SK-N-SH (cell line): ENCODE measurements at regions not wholly inside any gene's neighbourhood (a gene's known extent, or its start where the extent isn't known, plus 50 kb on each side); places are given as distances from the start of the nearest gene placed in this dataset.

ENCODE experiments used
- CTCF ChIA-PET: fragments of 300-600, 350-600 bp; formaldehyde crosslinking; extraction: SDS; loops from one replicate; lab custom pipeline; 2021; lab: Yijun Ruan, JAX
- POLR2A ChIA-PET: fragments of 350-600 bp; sonication (Branson Sonifier 250); formaldehyde crosslinking; extraction: SDS; loops from one replicate; lab custom pipeline; 2020; ENCODE audit warnings: antibody characterized with exemption, inconsistent platforms; lab: Yijun Ruan, JAX
- DNase-seq: peaks from one replicate; pipeline ENCODE4 v3.0.0; 2012
- H2AFZ ChIP-seq: fragments of 200-600 bp; sonication (generic); 2 replicates; pipeline ENCODE4 v1.8.1; 2016; ENCODE audit warnings: antibody characterized with exemption, mild to moderate bottlenecking, low read depth
- H3F3A ChIP-seq: fragments of 200-600 bp; sonication (generic); replicated peaks from 2 replicates; pipeline ENCODE3; 2016; ENCODE audit warnings: antibody characterized with exemption, mild to moderate bottlenecking; ENCODE audit not compliant: insufficient read depth
- H3K27ac ChIP-seq, 2 experiments: fragments of 200-500 bp in 1 of 2; fragments of 200-600 bp in 1 of 2; sonication (Bioruptor generic) in 1 of 2; sonication (generic), shearing (Covaris generic) in 1 of 2; 2 replicates each; pipeline versions ENCODE4 v1.5.1 to v1.6.1; 2014 to 2016; ENCODE audit warnings: low read depth in 2 of 2, inconsistent platforms in 1 of 2, low read length in 1 of 2, mild to moderate bottlenecking in 1 of 2, mixed read lengths in 1 of 2
- H3K27me3 ChIP-seq: fragments of 200-600 bp; sonication (generic), shearing (Covaris generic); 2 replicates; pipeline ENCODE4 v1.6.1; 2016; ENCODE audit warnings: mixed run types; ENCODE audit not compliant: insufficient read depth
- H3K36me3 ChIP-seq, 2 experiments: fragments of 200-500 bp in 1 of 2; fragments of 200-600 bp in 1 of 2; sonication (Bioruptor generic) in 1 of 2; sonication (generic) in 1 of 2; replicated peaks in 1 of 2; 2 replicates each; pipeline versions ENCODE3 to v1.5.1; 2014 to 2016; ENCODE audit warnings: low read length in 1 of 2, mild to moderate bottlenecking in 1 of 2; ENCODE audit not compliant: insufficient read depth in 2 of 2, control insufficient read depth in 1 of 2
- H3K4me1 ChIP-seq, 2 experiments: fragments of 200-500 bp in 1 of 2; fragments of 200-600 bp in 1 of 2; sonication (Bioruptor generic) in 1 of 2; sonication (generic), shearing (Covaris generic) in 1 of 2; 2 replicates each; pipeline versions ENCODE4 v1.5.1 to v1.6.1; 2014 to 2016; ENCODE audit warnings: low read depth in 1 of 2, low read length in 1 of 2, mixed run types in 1 of 2; ENCODE audit not compliant: insufficient read depth in 2 of 2, control insufficient read depth in 1 of 2
- H3K4me2 ChIP-seq: fragments of 200-600 bp; sonication (generic), shearing (Covaris generic); 2 replicates; pipeline ENCODE4 v1.6.1; 2017; ENCODE audit warnings: mixed run types
- H3K4me3 ChIP-seq, 2 experiments: fragments of 200-500 bp in 1 of 2; fragments of 200-600 bp in 1 of 2; sonication (Bioruptor generic) in 1 of 2; sonication (generic), shearing (Covaris generic) in 1 of 2; 2 replicates each; pipeline versions ENCODE4 v1.5.1 to v1.8.1; 2014 to 2016; ENCODE audit warnings: low read depth in 2 of 2, inconsistent platforms in 1 of 2, low read length in 1 of 2, mild to moderate bottlenecking in 1 of 2, mixed read lengths in 1 of 2, moderate library complexity in 1 of 2
- H3K79me2 ChIP-seq: fragments of 200-600 bp; sonication (generic); 2 replicates; pipeline ENCODE4 v1.8.1; 2017; ENCODE audit warnings: mild to moderate bottlenecking; ENCODE audit not compliant: insufficient read depth
- H3K9ac ChIP-seq: fragments of 200-600 bp; sonication (generic); 2 replicates; pipeline ENCODE4 v1.6.1; 2017; ENCODE audit warnings: mixed run types
- H3K9me2 ChIP-seq: fragments of 200-600 bp; sonication (generic); 2 replicates; pipeline ENCODE4 v1.6.1; 2017; ENCODE audit warnings: mixed run types
- H3K9me3 ChIP-seq: fragments of 200-600 bp; sonication (generic); 2 replicates; pipeline ENCODE4 v1.6.1; 2017; ENCODE audit warnings: mixed run types, mild to moderate bottlenecking, moderate library complexity
- H4K20me1 ChIP-seq: fragments of 200-600 bp; sonication (generic); 2 replicates; pipeline ENCODE4 v1.6.1; 2017; ENCODE audit warnings: mild to moderate bottlenecking, mixed run types; ENCODE audit not compliant: insufficient read depth
- CTCF ChIP-seq: fragments of 200-600 bp; sonication (generic); IDR thresholded peaks from 2 replicates; pipeline ENCODE4 v1.6.1; 2017; ENCODE audit warnings: antibody characterized with exemption, mild to moderate bottlenecking, moderate library complexity
- EP300 ChIP-seq, 2 experiments: IDR thresholded peaks; 2 replicates each; pipeline versions ENCODE4 v1.4.0 to v1.6.1; 2012; ENCODE audit warnings: borderline replicate concordance in 1 of 2, low read depth in 1 of 2, low read length in 1 of 2
- EZH2phosphoT487 ChIP-seq: fragments of 200-600 bp; sonication (generic); IDR thresholded peaks from 2 replicates; pipeline ENCODE4 v1.6.1; 2017; ENCODE audit warnings: low read depth, mixed run types, mild to moderate bottlenecking, antibody characterized with exemption, moderate library complexity, borderline replicate concordance
- FOXM1 ChIP-seq: IDR thresholded peaks from 2 replicates; pipeline ENCODE4 v1.4.0; 2012; ENCODE audit warnings: low read depth, mild to moderate bottlenecking
- GATA2 ChIP-seq: sonication (generic); formaldehyde crosslinking; IDR thresholded peaks from 2 replicates; pipeline ENCODE4 v1.5.0; 2020; ENCODE audit warnings: mild to moderate bottlenecking, missing genetic modification reagents
- IRF3 ChIP-seq: fragments of 150-350 bp; IDR thresholded peaks from 2 replicates; pipeline ENCODE4 v1.6.1; 2016; ENCODE audit warnings: mild to moderate bottlenecking, low read depth, low read length
- MAX ChIP-seq: IDR thresholded peaks from 2 replicates; pipeline ENCODE4 v1.4.0; 2012; ENCODE audit warnings: low read depth
- MEF2A ChIP-seq: IDR thresholded peaks from 2 replicates; pipeline ENCODE4 v1.4.0; 2012; ENCODE audit warnings: low read depth, borderline replicate concordance
- MXI1 ChIP-seq: IDR thresholded peaks from 2 replicates; pipeline ENCODE4 v1.6.1; 2012; ENCODE audit warnings: mild to moderate bottlenecking, low read depth, low read length, improper control_type of control experiment
- NFIC ChIP-seq: IDR thresholded peaks from 2 replicates; pipeline ENCODE4 v1.4.0; 2012; ENCODE audit warnings: borderline replicate concordance
- RAD21 ChIP-seq: IDR thresholded peaks from 2 replicates; pipeline ENCODE4 v1.6.1; 2012; ENCODE audit warnings: mild to moderate bottlenecking, low read length
- TAF1 ChIP-seq: IDR thresholded peaks from 2 replicates; pipeline ENCODE4 v1.6.1; 2012; ENCODE audit warnings: low read depth, mild to moderate bottlenecking, low read length, moderate library complexity, borderline replicate concordance
- ZBTB33 ChIP-seq: IDR thresholded peaks from 2 replicates; pipeline ENCODE4 v1.4.0; 2012; ENCODE audit warnings: low read depth, borderline replicate concordance
- WGBS: methylation state at CpG from one replicate; pipeline ENCODE4 v1.1.6; 2017; ENCODE audit warnings: low lambda C conversion rate; 5-methylcytosine and 5-hydroxymethylcytosine counted together

GRCh38 chr20:22217712-22218352 lies 366.5 kb downstream of the FOXA2 start:
- DNase-seq, result no peak
- Histone ChIP-seq H3K9me3 (no peaks in the 10 kb centered on the region), H3K4me3 (no peak overlapping the region), H3K4me2 (no peak overlapping the region), H3K27me3 (no peaks in the 10 kb centered on the region), H3K9me2 (no peaks in the 10 kb centered on the region), H3F3A (no peaks in the 10 kb centered on the region), H3K4me1 (no peaks in the 10 kb centered on the region), H3K79me2 (no peaks in the 10 kb centered on the region), H3K9ac (no peak overlapping the region), H3K36me3 (no peaks in the 10 kb centered on the region), H2AFZ (no peak overlapping the region), H3K27ac (no peak overlapping the region), H4K20me1 (no peaks in the 10 kb centered on the region)
- 7% methylated on average over 2 of the region's 2 CpGs for WGBS
- CTCF ChIA-PET, result no interaction called here
- no peak for TF ChIP-seq IRF3
- POLR2A ChIA-PET, result no interaction called here

GRCh38 chr20:22216984-22217383 lies 367.4 kb downstream of the FOXA2 start:
- TF ChIP-seq EP300 (IDR thresholded peaks at IDR 0.05; ENCODE audit: borderline replicate concordance in 1 of 2, low read depth in 1 of 2, low read length in 1 of 2) (no peak), RAD21 (no peak), TAF1 (no peak), MAX (no peak), MEF2A (no peak)
- no peak overlapping the region for H3K4me3 ChIP-seq
- no peaks in the 10 kb centered on the region for H3K4me1 ChIP-seq
- H3K9me2 ChIP-seq, result no peaks in the 10 kb centered on the region
- DNase-seq, result no peak
- H3K4me2 ChIP-seq, result no peak overlapping the region
- H3F3A ChIP-seq, result no peaks in the 10 kb centered on the region
- no peaks in the 10 kb centered on the region for H3K36me3 ChIP-seq
- no peak overlapping the region for H3K27ac ChIP-seq
- POLR2A ChIA-PET, result no interaction called here
- H3K9me3 ChIP-seq, result no peaks in the 10 kb centered on the region
- H3K9ac ChIP-seq, result no peak overlapping the region
- no peak overlapping the region for H2AFZ ChIP-seq
- CTCF ChIA-PET, result no interaction called here
- 2% methylated on average over 11 of the region's 11 CpGs for WGBS
- no peaks in the 10 kb centered on the region for H3K79me2 ChIP-seq
- no peaks in the 10 kb centered on the region for H3K27me3 ChIP-seq
- no peaks in the 10 kb centered on the region for H4K20me1 ChIP-seq

- Histone ChIP-seq H3K9me2 (no peaks in the 10 kb centered on the region), H2AFZ (no peak overlapping the region), H3K36me3 (no peaks in the 10 kb centered on the region), H3K27ac (no peak overlapping the region), H3F3A (no peaks in the 10 kb centered on the region), H3K9me3 (no peaks in the 10 kb centered on the region), H3K4me2 (no peak overlapping the region), H4K20me1 (no peaks in the 10 kb centered on the region), H3K27me3 (no peaks in the 10 kb centered on the region), H3K4me3 (no peak overlapping the region), H3K79me2 (no peaks in the 10 kb centered on the region), H3K4me1 (no peaks in the 10 kb centered on the region), H3K9ac (no peak overlapping the region)
- CTCF ChIA-PET, result interaction anchor here (0.7 kb wide), 1 partner anchor 9 kb away, joined by 3 read pairs; no protein-coding TSS in a partner anchor
- no peak for DNase-seq
- POLR2A ChIA-PET, result no interaction called here
- WGBS, result 2% methylated on average over 3 of the region's 3 CpGs
- no peak for TF ChIP-seq EZH2phosphoT487
- TF ChIP-seq EP300 (IDR thresholded peaks at IDR 0.05; ENCODE audit: borderline replicate concordance in 1 of 2, low read depth in 1 of 2, low read length in 1 of 2), result no peak
- TF ChIP-seq GATA2 (CRISPR knock-in tag), result no peak
- TF ChIP-seq TAF1, result no peak
- no peak for TF ChIP-seq MXI1
- TF ChIP-seq RAD21, result no peak
- no peak for TF ChIP-seq FOXM1
- TF ChIP-seq ZBTB33, result no peak
- TF ChIP-seq CTCF, result no peak
- no peak for TF ChIP-seq NFIC
Measured at GRCh38 chr20:22214296-22214695, 370.1 kb downstream of the FOXA2 start.
